ENCODE measurements at regions not wholly inside any gene's neighbourhood (a gene's known extent, or its start where the extent isn't known, plus 50 kb on each side); places are given as distances from the start of the nearest gene placed in this dataset.
A peak's percentile ranks its signal among the peaks of the same experiment; 100 is the strongest.

- TF ChIP-seq ZFX (IDR thresholded peaks at IDR 0.05; ENCODE audit: borderline replicate concordance) (no peak), CTCF (IDR thresholded peaks at IDR 0.05) (no peak)
Observed at GRCh38 chr15:58235961-58236360, 97.8 kb downstream of the AQP9 start.

GRCh38 chr15:58240191-58240932, 102.2 kb downstream of the AQP9 start:
- no peak overlapping the region for H3K27ac ChIP-seq
- TF ChIP-seq CTCF (IDR thresholded peaks at IDR 0.05) (no peak), ZFX (IDR thresholded peaks at IDR 0.05; ENCODE audit: borderline replicate concordance) (no peak)

More at GRCh38 chr15:58235961-58236360, 97.8 kb downstream of the AQP9 start:
- H3K27ac ChIP-seq = no peak overlapping the region

- TF ChIP-seq CTCF (IDR thresholded peaks at IDR 0.05) = peak; percentile 16; the same call in 1 of the 2 replicates
- no peak for TF ChIP-seq ZFX (IDR thresholded peaks at IDR 0.05; ENCODE audit: borderline replicate concordance)
- no peak overlapping the region for H3K27ac ChIP-seq
Observed at GRCh38 chr15:58241872-58242271, 103.7 kb downstream of the AQP9 start.

- no peak overlapping the region for H3K27ac ChIP-seq
- no peak for TF ChIP-seq ZFX (IDR thresholded peaks at IDR 0.05; ENCODE audit: borderline replicate concordance)
- TF ChIP-seq CTCF (IDR thresholded peaks at IDR 0.05) = no peak
Observed at GRCh38 chr15:58243070-58243469, 104.9 kb downstream of the AQP9 start.

GRCh38 chr15:58244536-58244935, 106.4 kb downstream of the AQP9 start:
- no peak for TF ChIP-seq CTCF (IDR thresholded peaks at IDR 0.05)
- no peak overlapping the region for H3K27ac ChIP-seq

GRCh38 chr15:58246041-58246440, 107.9 kb downstream of the AQP9 start:
- no peak overlapping the region for H3K27ac ChIP-seq
- TF ChIP-seq ZFX (IDR thresholded peaks at IDR 0.05; ENCODE audit: borderline replicate concordance) = no peak
- TF ChIP-seq CTCF (IDR thresholded peaks at IDR 0.05) = no peak
